HG02763 (cell line): ENCODE measurements at regions not wholly inside any gene's neighbourhood (a gene's known extent, or its start where the extent isn't known, plus 50 kb on each side); places are given as distances from the start of the nearest gene placed in this dataset.

ENCODE experiments used
- ATAC-seq: cut with Tn5 transposase; IDR thresholded peaks from one replicate; pipeline ENCODE4 v1.9.1; 2021; ENCODE audit warnings: mild to moderate bottlenecking, moderate library complexity; ENCODE audit not compliant: unreplicated experiment

- no peak for ATAC-seq
These were observed 484.7 kb upstream of the NRP1 start for GRCh38 chr10:33819206-33819605.

- ATAC-seq: no peak
These were observed 483.9 kb upstream of the NRP1 start for GRCh38 chr10:33818343-33818742.

- no peak for ATAC-seq
These were observed 483.1 kb upstream of the NRP1 start for GRCh38 chr10:33817605-33818004.

GRCh38 chr10:33815776-33816175, 481.3 kb upstream of the NRP1 start:
- no peak for ATAC-seq

- ATAC-seq: no peak
These were observed 479.4 kb upstream of the NRP1 start for GRCh38 chr10:33813871-33814270.

- no peak for ATAC-seq
These were observed 478.9 kb upstream of the NRP1 start for GRCh38 chr10:33813415-33813814.

GRCh38 chr10:33812586-33812985, 478.1 kb upstream of the NRP1 start:
- no peak for ATAC-seq

- ATAC-seq: no peak
These were observed 476.5 kb upstream of the NRP1 start for GRCh38 chr10:33810986-33811385.

- no peak for ATAC-seq
These were observed 475.3 kb upstream of the NRP1 start for GRCh38 chr10:33809732-33810131.

GRCh38 chr10:33808475-33808874, 474.0 kb upstream of the NRP1 start:
- ATAC-seq: no peak

GRCh38 chr10:33807531-33808359, 473.3 kb upstream of the NRP1 start:
- ATAC-seq: no peak

GRCh38 chr10:33805831-33806230, 471.4 kb upstream of the NRP1 start:
- no peak for ATAC-seq

GRCh38 chr10:33804584-33804983, 470.1 kb upstream of the NRP1 start:
- ATAC-seq: no peak

GRCh38 chr10:33803248-33803647, 468.8 kb upstream of the NRP1 start:
- no peak for ATAC-seq

GRCh38 chr10:33802566-33802965, 468.1 kb upstream of the NRP1 start:
- ATAC-seq: no peak

GRCh38 chr10:33801705-33802104, 467.2 kb upstream of the NRP1 start:
- no peak for ATAC-seq

GRCh38 chr10:33800986-33801385, 466.5 kb upstream of the NRP1 start:
- ATAC-seq: no peak

GRCh38 chr10:33800545-33800944, 466.1 kb upstream of the NRP1 start:
- ATAC-seq: no peak

- no peak for ATAC-seq
These were observed 465.5 kb upstream of the NRP1 start for GRCh38 chr10:33799944-33800323.

GRCh38 chr10:33799281-33799943, 464.9 kb upstream of the NRP1 start:
- no peak for ATAC-seq

GRCh38 chr10:33798754-33799153, 464.3 kb upstream of the NRP1 start:
- ATAC-seq: no peak

- ATAC-seq: no peak
These were observed 462.2 kb upstream of the NRP1 start for GRCh38 chr10:33796680-33797079.
